ENCODE measurements at regions not wholly inside any gene's neighbourhood (a gene's known extent, or its start where the extent isn't known, plus 50 kb on each side); places are given as distances from the start of the nearest gene placed in this dataset.

DNA sequence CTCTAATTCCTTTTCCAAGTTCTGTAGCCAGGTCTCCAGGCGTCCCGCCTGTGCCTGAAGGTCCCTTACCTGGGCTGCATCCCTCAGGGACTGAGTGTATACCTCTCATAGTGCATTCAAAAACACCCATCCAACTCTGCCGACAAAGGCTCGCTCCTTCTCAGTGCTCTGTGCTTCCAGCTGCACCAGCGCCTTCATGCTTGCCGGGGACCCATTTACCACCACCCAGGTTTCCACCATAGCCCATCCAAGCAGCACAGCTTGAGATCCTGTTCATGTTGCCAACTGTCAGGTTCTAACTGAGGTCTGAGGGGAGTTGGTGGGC, 794.5 kb downstream of the EFNA5 start:
- DNase-seq = no peak

DNA sequence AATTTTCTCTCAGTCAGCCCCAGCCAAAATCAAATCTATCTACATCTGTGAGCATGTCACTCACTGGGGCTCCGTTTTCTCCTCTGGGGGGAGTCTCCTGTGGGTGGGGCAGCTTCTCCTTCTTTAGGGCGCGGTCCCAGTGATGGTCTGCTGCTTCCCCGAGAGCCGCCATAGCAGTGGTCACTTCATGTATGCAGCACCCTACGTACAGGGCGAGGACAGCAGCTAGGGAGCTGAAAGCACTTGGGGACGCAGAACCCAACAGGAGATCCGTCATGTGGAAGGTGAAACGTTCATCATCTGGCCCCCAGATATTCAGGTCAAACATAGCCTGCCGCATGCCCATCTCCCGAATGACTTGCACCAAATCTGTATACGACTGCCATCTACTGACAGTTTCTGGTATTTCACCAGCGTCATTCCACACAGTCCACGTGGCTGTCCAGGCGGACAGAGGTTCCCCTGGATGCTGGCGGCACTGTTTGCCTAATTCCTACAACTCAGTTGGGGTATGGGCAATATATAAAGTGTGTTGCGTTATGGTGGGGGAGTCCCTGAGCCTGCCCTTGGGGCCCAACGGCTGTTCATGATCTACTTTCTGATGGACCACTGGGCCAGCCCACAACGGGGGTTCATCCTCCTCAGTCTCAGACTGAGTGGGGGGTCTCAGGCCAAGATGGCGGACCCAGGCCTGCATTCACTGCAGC, 795.0 kb downstream of the EFNA5 start:
- peak; percentile 22 for DNase-seq

DNA sequence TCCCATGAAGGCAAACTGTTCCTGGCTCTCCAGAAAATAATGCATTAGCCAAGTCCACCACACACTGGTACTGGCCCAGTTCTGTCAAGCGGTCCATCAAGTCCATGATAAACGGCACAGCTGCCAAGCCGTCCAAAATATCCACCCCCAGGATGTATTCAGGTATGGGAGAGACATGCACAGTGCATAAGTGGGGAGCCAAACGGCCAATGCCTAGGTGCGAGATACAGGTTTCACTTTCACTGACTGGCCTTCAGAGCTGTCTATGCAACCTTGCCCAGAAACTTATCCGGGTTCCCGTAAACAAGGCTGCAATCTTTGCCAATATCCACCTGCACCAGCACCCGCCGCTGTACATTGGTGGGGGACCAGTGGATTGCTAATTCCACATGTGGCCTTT, 795.8 kb downstream of the EFNA5 start:
- DNase-seq = no peak

DNA sequence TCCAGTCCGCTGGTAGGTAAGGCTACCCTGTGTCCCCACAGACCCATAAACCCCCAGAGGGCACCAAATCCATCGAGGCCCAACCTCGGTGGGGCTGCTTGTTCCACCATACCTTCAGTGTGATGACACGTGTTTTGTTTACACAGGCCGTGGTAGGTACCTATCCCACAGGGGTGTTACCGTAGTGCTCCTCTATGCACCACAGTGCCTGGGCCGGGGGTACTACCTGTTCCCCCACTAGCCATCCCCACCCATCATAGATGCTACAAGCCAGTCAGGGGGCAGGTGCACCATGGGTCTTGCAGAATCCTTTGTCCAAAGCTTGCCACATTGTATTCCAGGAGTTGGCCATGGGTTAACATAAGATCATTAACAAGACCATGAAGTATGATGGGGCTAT, 796.2 kb downstream of the EFNA5 start:
- DNase-seq = no peak

DNA sequence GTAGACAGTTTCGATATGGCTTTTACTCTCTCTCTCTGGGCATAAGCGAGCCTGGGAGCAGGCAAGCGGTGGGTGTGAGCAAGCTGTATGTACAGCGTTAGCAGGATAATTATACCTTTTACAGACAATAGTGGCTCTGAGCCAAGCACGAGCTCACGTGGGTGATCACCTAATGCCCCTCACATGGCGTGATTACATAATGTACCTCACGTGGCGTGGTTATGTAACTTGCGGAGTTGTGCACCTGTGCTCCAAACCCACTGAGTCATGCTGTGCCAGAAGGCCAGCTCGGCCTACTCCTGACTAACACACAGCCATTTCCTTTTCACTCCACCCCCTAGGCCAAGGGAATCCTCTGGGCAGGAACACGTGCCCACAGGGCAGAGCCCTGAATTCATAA, 797.2 kb downstream of the EFNA5 start:
- no peak for DNase-seq

DNA sequence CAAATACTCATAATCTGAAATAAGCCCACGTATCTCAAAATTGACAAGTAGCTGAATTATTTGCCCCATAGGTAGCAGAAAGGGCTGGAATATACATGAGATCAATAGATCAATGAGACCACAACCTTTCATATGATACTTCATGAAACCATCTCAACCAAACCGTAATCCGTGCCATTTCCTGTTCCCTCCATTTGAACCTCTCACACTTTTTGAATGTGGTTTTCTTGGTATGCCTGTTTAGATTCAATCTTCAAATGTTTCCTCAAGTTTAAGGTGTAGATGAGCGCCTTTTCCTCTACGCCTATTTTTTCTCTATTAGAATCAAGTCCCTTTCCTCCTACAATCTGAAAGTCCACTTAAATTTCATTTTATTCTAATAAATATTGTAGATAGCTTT, 805.5 kb downstream of the EFNA5 start:
- no peak for DNase-seq

DNA sequence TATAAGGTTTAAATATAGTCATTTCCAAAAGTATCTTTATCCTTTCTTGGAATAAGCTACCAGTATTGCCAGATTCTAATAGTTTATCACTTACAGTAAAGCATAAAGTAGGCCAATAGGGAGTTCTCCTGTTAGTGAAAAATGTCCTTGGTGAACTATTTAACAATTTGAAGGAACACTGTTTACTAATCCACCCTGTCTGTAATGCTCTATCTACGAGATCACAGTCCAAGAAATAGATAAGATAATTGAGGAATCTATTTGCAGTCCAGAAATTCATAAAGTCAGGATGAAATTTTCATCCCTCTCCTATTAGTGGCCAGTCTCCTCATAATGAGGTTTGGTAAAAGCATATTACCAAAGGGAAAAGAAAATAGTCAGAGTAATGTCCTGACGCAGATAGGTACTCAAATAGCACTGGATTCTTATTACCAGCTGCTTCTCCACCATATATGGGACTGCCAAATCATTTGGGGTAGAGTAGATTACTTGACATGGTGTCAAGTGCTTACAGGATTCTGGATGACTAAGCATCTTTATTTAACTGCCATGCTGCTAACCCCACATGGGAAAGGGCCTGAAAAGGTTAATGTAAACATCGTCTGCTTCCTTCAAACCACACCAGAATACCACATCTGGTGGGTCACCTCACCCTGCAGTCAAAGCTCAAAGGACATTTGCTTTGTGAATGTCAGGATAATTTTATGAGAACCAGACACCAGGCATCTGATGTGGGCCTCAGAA, 808.1 kb downstream of the EFNA5 start:
- peak; percentile 39 for DNase-seq

DNA sequence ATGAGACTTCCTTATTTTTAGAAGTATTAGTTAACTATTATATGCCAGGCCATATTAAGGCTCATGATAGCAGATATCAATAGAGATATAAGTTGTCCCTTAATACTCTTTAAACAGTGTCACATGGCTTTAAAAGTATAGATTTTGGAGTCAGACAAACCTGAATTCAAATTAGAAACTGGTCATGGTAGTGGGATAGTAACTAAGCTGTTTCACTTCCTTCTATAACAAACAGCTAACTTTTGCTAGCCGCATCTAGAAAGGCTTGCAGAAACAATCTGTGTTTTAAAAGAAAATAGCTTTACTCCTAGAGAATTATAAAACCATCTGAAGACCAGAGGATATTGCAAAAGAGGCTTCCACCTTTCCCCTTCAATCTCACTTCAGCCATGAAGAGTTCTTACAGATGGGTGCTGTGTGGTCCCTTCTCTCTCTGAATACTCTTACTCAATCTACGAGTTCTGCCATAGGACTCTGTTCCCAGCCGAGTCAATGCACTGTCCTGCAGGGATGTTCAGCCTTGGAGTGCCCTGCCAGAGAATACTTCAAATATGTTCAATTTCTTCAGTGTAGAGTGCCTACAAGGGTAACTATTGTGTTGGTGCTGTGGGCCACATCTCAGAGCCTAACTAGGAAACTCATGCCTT, 810.2 kb downstream of the EFNA5 start:
- no peak for DNase-seq

DNA sequence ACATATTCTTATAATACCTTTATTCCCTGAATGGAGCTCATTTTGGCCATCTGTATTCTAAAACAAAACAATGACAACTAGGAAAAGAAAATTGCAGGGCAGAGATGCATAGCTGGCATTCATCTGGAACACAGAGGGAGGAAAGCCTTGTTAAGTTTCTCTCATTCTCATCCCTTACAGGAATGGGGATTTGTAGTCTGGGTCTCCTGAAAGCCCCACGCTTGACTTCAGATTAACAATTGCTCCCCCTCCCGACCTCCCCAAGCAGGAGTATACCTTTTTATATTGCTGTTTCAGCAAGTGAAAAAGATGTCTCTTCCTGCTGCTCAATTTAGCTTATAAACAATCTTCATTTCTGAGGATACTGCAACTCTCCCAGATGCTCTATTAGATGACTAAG, 812.1 kb downstream of the EFNA5 start:
- no peak for DNase-seq

DNA sequence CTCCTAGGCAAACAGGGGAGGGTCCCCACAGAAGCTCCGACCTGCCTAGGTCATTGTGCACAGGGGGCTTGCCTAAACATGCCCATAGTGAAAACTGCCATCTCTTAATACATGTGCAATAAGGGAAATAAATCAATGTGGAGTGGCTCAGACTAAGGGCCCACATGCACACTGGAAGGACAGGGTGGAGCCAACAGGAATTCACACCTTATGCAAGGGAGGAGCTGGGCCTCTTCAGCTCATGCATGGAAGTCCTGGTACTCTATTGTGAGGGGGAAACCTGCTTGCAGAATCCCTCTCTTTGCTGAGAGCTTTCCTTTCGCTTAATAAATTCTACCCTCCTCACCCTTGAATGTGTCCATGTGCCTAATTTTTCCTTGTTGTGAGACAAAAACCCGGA, 815.8 kb downstream of the EFNA5 start:
- DNase-seq = no peak

DNA sequence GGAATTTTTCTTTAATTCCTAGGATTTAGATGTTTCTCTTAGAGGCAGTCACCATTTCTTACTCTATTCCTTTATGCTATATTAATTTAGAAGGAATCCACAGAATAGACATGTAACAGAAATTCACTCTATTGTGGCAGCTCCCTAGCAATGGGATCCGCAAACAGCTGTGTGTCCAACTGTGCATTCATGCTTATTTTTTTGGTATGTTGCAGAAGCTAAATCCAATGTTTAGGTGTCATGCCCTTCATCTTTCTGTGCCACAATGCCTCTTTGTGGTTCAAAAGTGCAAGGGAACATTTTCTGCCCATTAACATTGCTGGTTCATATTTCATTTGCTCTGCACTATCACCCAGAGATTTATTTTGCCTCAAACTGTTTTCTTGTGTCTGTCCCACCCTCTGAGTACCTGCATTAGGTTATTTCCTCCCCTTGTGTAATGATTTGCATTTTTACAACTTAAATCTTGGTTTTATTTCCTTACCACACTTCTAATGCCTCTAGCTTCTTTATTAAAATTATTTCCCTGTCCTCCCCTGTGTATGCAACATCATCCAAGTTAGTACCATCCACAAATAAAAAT, 816.5 kb downstream of the EFNA5 start:
- DNase-seq = no peak

DNA sequence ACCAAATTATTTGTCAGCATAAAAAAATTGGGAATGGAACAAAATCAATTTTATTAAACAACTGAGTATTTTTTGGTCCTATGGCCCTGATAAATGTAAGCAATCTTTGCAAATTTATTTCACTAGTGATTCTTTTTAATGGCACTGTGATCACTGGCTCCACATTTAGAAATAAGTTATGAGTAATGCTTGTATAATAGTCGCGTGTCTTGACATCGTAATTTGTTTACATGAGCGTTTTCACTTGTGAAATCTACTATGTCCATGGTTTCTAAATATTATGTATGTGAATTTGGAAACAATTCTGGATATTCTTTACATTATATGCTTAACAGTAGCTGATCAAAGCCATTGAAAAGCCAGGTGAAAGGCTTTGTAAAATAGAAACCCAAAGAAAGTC, 817.5 kb downstream of the EFNA5 start:
- DNase-seq = no peak

DNA sequence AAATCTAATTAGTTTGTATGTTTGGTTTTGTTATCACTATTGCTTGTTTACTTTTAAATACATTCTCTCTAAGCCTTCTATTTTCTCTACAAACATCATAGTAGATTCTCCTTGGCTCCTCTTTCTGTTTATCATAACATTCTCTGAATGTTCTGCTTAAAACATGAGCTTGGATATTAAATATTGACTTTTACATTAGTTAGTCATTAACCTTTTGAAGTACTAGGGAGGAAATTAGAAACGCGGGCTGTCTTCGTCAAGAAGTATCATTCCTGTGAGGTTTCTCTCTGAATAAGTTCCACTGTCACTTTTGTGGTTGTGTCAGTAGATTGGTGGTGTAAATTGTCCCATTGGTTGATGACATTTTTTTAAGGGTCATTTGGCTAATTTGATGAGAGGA, 821.5 kb downstream of the EFNA5 start:
- DNase-seq = no peak

DNA sequence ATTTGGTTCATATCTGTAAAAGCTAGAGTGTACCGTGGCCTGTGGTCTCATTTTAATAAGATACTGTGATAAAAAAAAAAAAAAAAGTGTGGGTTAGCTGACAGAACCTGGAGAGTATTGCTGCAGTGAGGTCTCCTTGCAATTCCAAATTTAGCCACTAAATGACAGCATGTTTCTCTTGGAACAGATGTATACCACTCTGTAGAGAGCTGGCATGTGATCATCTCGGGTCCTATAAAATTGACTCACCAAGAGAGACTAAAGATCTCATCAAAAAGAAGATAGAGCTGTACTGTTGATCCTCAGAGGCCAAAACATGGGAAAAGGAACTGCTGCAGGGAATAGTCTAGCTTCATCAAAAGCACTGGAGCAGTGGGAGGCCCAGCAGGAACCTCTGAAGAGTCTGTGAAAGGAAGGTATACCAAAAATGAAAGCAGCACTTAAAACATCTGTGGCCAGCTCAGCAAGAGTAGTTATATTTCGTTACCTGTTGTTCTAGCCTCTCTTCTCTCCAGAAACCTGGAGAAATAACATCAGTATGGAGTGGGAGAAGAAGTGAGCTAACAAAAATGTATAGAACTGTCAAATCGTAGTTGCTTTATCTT, 826.8 kb downstream of the EFNA5 start:
- DNase-seq = peak; percentile 30

DNA sequence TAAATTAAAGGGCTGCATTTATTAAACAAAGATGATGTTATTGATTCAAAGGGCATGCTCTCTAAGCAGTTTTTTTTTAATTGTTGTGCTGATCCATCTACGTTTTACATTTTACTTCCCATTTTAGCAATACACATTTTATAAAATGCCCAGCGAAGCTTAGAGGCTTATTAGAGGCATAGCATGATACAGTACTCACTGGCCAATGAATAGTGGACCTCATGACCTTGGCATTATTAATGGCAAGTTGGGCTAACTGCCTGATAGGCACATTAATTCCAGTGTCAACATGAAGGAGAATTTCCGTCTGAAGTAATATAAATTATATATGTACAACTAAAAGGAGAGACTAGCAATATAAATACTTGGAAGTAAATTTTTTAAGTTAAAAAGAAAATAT, 837.2 kb downstream of the EFNA5 start:
- DNase-seq = no peak

DNA sequence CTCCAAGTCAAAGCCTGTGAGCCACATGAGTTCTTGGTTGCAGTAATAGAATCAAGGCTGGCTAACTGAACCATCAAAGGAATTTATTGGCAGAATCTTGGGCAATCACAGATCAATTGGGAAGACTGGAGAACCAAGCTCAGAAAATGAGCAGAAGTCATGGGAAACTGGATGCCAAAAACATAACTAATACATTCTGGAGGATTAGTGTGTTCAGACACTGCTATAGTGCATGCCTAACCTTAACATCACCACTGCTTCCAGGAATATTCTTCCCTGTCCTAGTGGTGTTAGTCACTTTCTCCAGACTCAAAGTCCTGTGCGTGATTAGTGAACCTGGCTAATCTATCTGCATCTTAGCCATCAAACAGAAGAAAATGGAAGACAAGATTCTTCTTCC, 843.7 kb downstream of the EFNA5 start:
- peak; percentile 82 for DNase-seq

DNA sequence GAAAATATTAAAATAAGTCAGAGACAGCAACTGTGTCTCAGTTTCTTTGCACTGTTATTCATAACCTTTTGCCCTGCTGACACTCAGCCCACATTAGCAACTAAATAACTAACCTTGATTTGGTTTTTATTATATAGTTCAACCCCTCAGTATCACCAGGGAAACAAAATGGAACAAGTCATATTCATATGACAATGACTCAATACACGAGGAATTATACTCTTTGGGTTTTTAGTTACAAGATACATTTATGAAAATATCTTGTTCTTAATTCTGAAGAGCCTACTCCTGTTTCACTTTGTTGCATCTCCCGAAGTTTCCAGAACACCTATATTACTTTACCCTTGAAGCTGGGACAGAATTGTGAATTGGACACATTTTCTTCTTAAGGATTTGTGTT, 845.4 kb downstream of the EFNA5 start:
- peak; percentile 43 for DNase-seq

DNA sequence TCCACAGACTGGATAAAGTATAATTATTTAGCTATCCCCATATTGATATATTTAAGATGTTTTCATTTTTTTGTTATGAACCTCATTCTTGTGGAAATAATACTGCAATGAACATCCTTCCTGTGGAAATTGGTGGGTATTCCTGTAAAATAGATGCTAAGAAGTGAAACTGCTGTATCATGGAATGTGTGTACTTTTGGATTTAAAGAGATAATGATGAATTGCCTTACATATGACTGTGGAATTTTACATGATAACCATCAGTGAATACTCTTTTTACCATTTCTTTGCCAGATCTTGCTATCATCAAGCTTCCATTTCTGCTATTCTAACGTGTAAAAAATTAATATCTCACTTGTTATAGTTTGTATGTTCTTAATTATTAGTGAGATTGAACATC, 847.9 kb downstream of the EFNA5 start:
- peak; percentile 6 for DNase-seq

DNA sequence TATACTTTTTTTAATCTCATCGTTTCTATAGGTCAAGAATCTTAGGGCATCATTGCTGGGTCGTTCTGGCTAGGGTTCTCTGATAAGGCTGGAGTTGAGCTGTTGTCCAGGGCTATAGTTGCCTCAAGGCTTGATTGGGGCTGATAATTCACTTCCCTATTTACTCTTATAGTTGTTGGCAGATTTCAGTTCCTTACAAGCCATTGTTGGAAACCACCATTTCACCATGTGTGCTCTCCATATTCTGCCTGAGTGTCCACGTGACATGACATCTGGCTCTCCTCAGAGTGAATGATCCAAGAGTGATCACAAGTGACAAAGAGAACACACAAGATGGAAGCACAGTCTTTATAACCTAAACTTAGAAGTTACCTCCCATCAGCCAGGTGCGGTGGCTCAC, 852.2 kb downstream of the EFNA5 start:
- DNase-seq = no peak

DNA sequence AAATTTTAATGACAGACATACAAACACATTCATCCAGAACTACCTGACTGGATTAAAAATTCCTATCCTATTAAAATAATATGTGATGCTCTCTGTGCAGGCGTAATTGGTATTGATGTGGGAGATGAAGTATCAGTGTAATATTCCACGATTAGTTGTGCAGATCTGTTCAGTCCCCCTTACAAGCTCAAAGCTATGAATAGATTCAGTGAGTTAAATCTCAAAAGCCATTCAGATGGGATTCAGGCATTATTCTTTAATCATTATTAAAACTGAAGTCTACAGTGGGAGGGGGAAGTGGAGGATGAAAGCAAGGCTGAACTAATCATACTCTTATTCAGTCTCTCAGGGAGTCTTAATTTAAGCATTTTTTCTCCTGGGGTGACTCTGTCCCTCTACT, 855.8 kb downstream of the EFNA5 start:
- DNase-seq = no peak

DNA sequence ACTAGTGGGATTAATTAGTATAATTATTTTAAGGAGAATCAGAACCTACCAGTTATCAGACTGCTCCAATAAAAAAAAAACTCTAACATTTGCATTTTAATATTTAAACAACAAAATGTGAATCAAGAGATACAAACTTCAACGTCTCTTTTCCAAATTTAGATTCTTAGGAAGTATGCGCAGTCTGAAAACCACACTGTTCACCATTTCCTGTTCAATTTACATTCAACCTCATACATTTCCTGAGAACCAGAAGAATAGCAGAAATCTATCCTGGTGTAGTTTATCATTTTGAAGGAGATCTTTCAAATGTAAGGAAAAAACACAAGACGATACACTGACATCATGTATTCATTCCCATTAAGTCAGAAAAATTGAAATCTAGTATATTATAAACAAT, 869.2 kb downstream of the EFNA5 start:
- no peak for DNase-seq

DNA sequence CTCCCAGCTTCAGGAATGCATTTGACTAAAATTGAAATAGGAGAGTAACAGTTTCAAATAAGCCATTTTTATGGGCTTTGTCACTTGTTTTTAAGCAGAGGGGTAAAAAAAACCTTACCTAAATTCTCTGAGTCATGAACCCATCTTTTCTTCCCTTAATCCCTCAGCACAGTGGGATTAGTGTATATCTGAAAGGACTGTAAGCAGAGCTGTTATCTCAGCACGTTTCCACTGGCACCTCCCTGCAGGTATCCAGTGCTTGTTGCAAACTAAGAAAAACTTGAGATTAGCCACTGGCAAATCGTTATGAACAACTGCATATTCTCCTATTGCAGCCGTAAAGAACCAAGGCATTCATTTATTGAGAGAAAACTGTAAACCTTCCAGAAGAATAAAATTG, 872.7 kb downstream of the EFNA5 start:
- no peak for DNase-seq

DNA sequence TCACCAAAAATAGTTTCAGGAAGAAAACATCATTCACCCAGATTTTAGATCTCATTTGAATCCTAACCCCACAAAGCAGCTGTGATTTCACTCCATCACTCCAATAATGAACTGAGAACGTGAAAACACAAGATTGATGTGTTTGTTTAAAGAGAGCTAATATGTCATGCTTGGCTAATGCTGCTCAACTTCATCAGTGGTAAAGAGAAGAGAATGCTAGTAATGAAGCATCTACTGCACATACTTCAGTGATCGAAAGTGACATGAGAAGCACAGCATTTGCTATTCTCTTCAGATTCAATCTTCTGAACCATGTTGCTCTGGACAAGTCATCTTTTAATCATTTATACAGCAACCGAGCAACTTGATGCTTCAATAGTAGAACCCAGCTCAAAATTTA, 874.7 kb downstream of the EFNA5 start:
- DNase-seq = no peak

All from fibroblast of skin of back (primary cell).